ENCODE measurements at regions not wholly inside any gene's neighbourhood (a gene's known extent, or its start where the extent isn't known, plus 50 kb on each side); places are given as distances from the start of the nearest gene placed in this dataset.

- peak; percentile 32 to 37 for DNase-seq (ENCODE audit: low read depth in 2 of 2)
These were observed 150.8 kb upstream of the KCNMB2 start for GRCh38 chr3:178385280-178385952.

GRCh38 chr3:178386401-178386800, 149.8 kb upstream of the KCNMB2 start:
- DNase-seq (ENCODE audit: low read depth in 2 of 2), result no peak

- no peak for DNase-seq (ENCODE audit: low read depth in 2 of 2)
These were observed 149.4 kb upstream of the KCNMB2 start for GRCh38 chr3:178386880-178387279.

GRCh38 chr3:178388473-178388872, 147.8 kb upstream of the KCNMB2 start:
- no peak for DNase-seq (ENCODE audit: low read depth in 2 of 2)

- DNase-seq (ENCODE audit: low read depth in 2 of 2), result no peak
These were observed 147.0 kb upstream of the KCNMB2 start for GRCh38 chr3:178389258-178389657.

GRCh38 chr3:178392511-178392926, 143.7 kb upstream of the KCNMB2 start:
- peak in 1 of 2 experiments; percentile 38 for DNase-seq (ENCODE audit: low read depth in 2 of 2)

- peak; percentile 85 to 87 for DNase-seq (ENCODE audit: low read depth in 2 of 2)
These were observed 143.1 kb upstream of the KCNMB2 start for GRCh38 chr3:178393146-178393545.

- DNase-seq (ENCODE audit: low read depth in 2 of 2), result peak; percentile 93 to 94
These were observed 142.4 kb upstream of the KCNMB2 start for GRCh38 chr3:178393824-178394223.

GRCh38 chr3:178396318-178396717, 139.9 kb upstream of the KCNMB2 start:
- DNase-seq (ENCODE audit: low read depth in 2 of 2), result no peak

GRCh38 chr3:178397202-178397601, 139.0 kb upstream of the KCNMB2 start:
- no peak for DNase-seq (ENCODE audit: low read depth in 2 of 2)

GRCh38 chr3:178397836-178398235, 138.4 kb upstream of the KCNMB2 start:
- DNase-seq (ENCODE audit: low read depth in 2 of 2), result peak in 1 of 2 experiments; percentile 29

- DNase-seq (ENCODE audit: low read depth in 2 of 2), result no peak
These were observed 131.3 kb upstream of the KCNMB2 start for GRCh38 chr3:178404961-178405360.

GRCh38 chr3:178405531-178405930, 130.7 kb upstream of the KCNMB2 start:
- DNase-seq (ENCODE audit: low read depth in 2 of 2), result peak; percentile 61 to 69

- DNase-seq (ENCODE audit: low read depth in 2 of 2), result peak; percentile 68 to 72
These were observed 130.0 kb upstream of the KCNMB2 start for GRCh38 chr3:178406206-178406605.

- DNase-seq (ENCODE audit: low read depth in 2 of 2), result no peak
These were observed 120.9 kb upstream of the KCNMB2 start for GRCh38 chr3:178415384-178415783.

- no peak for DNase-seq (ENCODE audit: low read depth in 2 of 2)
These were observed 118.5 kb upstream of the KCNMB2 start for GRCh38 chr3:178417736-178418135.

- no peak for DNase-seq (ENCODE audit: low read depth in 2 of 2)
These were observed 117.2 kb upstream of the KCNMB2 start for GRCh38 chr3:178419071-178419470.

- no peak for DNase-seq (ENCODE audit: low read depth in 2 of 2)
These were observed 116.2 kb upstream of the KCNMB2 start for GRCh38 chr3:178420033-178420432.

GRCh38 chr3:178421069-178421468, 115.2 kb upstream of the KCNMB2 start:
- DNase-seq (ENCODE audit: low read depth in 2 of 2), result no peak

GRCh38 chr3:178422406-178422805, 113.8 kb upstream of the KCNMB2 start:
- DNase-seq (ENCODE audit: low read depth in 2 of 2), result no peak

GRCh38 chr3:178428037-178428436, 108.2 kb upstream of the KCNMB2 start:
- DNase-seq (ENCODE audit: low read depth in 2 of 2), result no peak

GRCh38 chr3:178434206-178434805, 101.9 kb upstream of the KCNMB2 start:
- no peak for DNase-seq (ENCODE audit: low read depth in 2 of 2)

GRCh38 chr3:178435575-178435974, 100.7 kb upstream of the KCNMB2 start:
- DNase-seq (ENCODE audit: low read depth in 2 of 2), result no peak

- peak; percentile 24 to 35 for DNase-seq (ENCODE audit: low read depth in 2 of 2)
These were observed 99.5 kb upstream of the KCNMB2 start for GRCh38 chr3:178436773-178437172.

Data from fibroblast of skin of left quadriceps (primary cell).